ENCODE measurements at regions not wholly inside any gene's neighbourhood (a gene's known extent, or its start where the extent isn't known, plus 50 kb on each side); places are given as distances from the start of the nearest gene placed in this dataset.

DNA sequence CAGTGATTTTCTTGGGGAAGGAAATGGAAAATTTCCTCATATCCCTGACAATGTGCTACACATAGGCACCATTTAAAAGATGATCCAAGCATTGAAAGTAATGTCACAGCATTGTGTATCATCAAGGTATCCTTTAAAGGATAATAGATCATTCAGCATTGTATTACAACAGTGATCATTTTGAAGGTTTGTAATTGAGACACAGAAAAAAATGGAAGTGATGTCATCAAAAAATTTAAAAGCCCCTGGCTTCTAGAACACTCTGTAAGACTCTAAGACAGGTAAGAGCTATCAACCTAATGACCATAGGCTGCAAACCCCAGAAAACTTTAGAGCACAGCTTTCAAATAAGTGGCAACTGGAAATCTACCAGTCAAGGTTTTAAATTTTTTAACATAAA is 271.4 kb downstream of the ETAA1 start:
- no peak for TF ChIP-seq CTCF (IDR thresholded peaks at IDR 0.05 in 4 of 5, conservative IDR thresholded peaks at IDR 0.05 in 1 of 5)
- no peak for TF ChIP-seq POLR2A (IDR thresholded peaks at IDR 0.05)

All from gastrocnemius medialis (tissue), 4 donors.